Stimulated activated CD8-positive, alpha-beta memory T cell treated with anti-CD3 and anti-CD28 coated beads, Interleukin-15, amount 100 ng/mL, for 4 hours (primary cell): ENCODE measurements at regions not wholly inside any gene's neighbourhood (a gene's known extent, or its start where the extent isn't known, plus 50 kb on each side); places are given as distances from the start of the nearest gene placed in this dataset.
"Not testable (repeated sequence)": the region's sequence is repeated elsewhere in the genome, so short reads cannot be mapped to it uniquely, and the experiment has no call there.

Experiments
- DNase-seq, 2 donors: peaks; one replicate each; pipeline ENCODE4 v3.0.0-alpha.2; 2020; ENCODE audit warnings: low read depth in 2 of 2

DNA sequence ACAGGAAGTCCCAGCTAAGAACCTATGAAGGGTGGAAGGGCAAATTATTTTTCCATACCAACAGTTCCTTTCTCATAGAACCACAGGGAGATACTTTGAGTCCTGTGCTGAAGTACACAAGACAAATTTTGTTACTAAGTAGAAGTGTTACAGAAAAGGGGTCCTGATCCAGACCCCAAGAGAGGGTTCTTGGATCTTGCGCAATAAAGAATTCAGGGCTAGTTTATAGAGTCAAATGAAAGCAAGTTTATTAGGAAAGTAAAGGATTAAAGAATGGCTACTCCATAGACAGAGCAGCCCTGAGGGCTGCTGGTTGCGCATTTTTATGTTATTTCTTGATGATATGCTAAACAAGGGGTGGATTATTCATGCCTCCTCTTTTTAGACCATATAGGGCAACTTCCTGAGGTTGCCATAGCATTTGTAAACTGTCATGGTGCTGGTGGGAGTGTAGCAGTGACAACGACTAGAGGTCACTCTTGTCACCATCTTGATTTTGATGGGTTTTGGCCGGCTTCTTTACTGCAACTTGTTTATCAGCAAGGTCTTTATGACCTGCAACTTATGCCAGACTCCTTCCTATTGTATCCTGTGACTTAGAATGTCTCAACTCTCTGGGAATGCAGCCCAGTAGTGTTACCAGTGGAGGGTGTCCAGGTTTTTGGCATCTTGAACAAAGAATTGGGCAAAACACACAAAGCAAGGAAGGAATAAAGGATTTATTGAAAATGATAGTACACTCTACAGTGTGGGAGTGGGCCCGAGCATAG, 409.4 kb downstream of the SH2D4B start:
- no peak for DNase-seq

- DNase-seq = no peak
Measured at GRCh38 chr10:80949785-80950184, 412.1 kb downstream of the SH2D4B start.

GRCh38 chr10:80952436-80952835, 414.7 kb downstream of the SH2D4B start:
- no peak for DNase-seq

GRCh38 chr10:80957161-80957560, 419.5 kb downstream of the SH2D4B start:
- DNase-seq = no peak

DNA sequence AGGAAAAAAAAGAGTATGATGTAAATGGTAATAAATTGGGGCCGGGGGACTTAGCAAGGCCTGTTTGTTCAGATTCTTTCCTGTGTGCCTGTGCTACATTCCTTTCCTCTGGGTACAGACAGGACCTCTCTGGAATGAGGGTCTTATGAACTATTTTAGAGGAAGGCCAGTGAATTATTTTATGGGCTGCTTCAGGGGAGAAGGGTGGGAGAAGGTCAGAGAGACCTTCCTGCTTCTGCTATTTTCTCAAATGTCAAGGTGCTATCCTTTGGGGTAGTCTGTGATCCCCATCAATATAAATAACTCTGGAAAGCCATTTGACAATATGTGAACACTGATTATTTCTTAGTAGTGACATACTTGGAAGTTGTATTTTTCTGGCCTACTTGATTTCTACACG, 426.5 kb downstream of the SH2D4B start:
- no peak for DNase-seq

- no peak for DNase-seq
Measured at GRCh38 chr10:80964955-80965614, 427.4 kb downstream of the SH2D4B start.

GRCh38 chr10:80966326-80966986, 428.8 kb downstream of the SH2D4B start:
- no peak for DNase-seq

DNA sequence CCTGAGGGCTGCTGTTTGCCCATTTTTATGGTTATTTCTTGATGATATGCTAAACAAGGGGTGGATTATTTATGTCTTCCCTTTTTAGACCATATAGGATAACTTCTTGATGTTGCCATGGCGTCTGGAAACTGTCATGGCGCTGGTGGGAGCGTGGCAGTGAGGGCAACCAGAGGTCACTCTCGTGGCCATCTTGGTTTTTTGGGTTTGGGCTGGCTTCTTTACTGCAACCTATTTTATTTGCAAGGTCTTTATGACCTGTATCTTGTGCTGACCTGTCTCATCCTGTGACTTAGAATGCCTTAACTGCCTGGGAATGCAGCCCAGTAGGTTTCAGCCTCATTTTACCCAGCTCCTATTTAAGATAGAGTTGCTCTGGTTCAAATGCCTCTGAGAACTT, 429.7 kb downstream of the SH2D4B start:
- not testable (repeated sequence) for DNase-seq

DNA sequence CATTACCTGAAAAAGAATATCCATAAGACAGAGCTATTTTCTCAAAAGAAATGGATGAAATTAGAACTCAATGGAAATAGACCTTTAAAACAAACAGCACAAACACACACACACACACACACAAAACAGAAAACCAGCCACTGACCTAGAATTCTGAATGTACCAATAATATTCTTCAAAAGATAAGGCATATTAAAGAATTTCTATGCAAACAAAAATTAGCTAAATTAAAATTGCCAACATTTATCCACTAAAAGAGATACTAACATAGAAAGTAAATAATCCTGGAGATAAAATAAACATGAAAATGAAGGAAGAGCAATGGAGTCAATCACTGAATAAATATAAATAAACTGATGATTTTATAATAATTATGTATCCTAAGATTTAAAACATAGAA, 431.2 kb downstream of the SH2D4B start:
- DNase-seq = no peak

DNA sequence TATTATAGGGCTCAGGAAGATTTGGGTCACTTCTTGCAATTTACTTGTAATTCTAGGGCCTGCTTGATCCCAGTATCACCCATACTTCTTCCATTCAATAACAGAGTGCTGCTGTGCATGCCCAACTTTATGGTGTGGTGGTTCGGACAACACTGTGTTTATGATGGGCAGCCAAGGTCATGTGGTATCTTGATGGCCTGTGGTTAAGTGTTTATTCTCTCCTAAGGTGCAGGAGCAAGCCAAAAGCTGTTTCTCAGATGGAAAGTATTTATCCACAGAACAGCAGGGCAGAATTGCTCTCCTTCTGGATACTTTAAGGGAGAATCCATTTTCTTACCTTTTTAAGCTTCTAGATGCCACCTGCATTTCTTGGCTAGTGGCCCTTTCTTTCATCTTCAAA, 433.8 kb downstream of the SH2D4B start:
- DNase-seq = no peak

DNA sequence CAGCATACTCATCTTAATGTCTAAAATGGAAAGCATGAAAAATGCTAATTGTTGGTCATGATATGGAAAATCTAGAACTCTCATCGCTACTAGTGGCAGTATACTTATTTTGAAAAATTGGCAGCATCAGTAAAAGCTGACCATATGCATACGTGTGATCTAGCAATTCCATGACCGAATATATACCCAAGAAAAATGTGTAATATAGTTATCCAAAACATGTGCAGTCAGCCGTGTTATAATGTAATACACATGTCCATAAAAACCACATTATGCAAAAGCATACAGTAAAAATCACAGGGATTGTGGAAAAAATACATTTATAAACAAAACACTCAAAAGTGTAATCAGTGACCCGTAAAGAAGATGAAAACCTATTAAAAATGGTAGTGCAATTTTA, 439.0 kb downstream of the SH2D4B start:
- no peak for DNase-seq

- DNase-seq = no peak
Measured at GRCh38 chr10:80985102-80985501, 447.4 kb downstream of the SH2D4B start.

- DNase-seq = no peak
Measured at GRCh38 chr10:80986596-80986995, 448.9 kb downstream of the SH2D4B start.

GRCh38 chr10:80988755-80989154, 451.1 kb downstream of the SH2D4B start:
- no peak for DNase-seq

DNA sequence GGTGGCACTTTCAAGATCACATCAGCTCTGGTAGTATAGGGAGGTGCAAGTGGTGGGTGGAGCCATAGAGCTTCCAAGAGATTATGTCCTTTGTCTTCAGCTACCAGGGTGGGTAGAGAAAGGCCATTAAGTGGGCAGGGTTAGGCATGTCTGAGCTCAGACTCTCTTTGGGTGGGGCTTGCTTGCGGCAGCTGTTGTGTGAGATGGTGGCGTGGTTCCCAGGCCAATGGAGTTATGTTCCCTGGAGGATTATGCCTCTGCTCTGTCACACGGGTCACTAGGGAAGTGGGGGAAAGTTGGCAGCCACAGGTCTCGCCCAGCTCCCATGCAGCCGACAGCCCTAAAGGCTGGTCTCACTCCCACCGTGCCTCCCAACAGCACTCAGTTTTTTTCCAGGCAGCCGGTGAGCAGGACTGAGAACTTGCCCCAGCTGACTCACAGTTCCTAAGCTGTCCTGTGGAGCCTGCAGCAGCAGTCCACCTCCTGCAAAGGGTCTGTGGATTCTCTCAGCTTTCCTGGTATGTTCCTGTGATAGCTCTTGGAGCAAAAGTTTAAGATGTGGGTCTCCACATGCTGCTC, 459.0 kb downstream of the SH2D4B start:
- no peak for DNase-seq

DNA sequence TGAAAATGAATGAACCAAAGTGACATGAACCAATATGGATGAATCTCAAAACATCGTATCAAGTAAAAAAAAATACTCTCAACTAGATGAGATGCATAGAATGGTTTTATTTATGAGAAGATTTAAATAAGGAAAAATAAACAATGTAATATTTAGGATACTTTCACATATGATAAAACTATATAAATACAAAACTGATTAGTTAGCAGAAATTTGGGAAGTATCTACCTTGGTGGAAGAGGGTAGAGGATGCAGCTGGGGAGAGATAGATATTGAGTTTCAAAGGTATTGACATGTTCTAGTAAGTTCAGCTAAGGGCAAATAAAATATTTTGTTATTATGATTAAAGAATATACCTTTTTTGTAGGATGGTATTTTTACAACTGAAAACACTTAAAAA, 463.1 kb downstream of the SH2D4B start:
- no peak for DNase-seq

DNA sequence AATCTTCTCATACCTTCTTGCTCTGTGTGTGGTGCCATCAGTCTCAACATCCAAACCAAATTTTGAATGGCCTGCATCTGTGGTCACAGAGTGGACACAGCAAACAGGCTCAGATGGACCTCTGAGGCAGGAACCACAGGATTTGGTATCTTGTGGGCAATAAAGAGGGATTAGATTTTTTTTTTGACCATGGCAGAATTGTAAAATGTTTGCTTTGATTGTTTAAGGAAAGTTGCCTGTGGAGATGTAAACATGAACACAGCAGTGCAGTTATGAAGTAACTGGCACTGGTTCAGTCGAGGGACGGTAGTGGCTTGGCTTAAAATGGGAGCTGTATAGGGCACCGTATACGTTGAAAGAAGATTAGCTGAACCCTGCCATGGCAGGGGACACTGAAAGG, 464.7 kb downstream of the SH2D4B start:
- DNase-seq = no peak

DNA sequence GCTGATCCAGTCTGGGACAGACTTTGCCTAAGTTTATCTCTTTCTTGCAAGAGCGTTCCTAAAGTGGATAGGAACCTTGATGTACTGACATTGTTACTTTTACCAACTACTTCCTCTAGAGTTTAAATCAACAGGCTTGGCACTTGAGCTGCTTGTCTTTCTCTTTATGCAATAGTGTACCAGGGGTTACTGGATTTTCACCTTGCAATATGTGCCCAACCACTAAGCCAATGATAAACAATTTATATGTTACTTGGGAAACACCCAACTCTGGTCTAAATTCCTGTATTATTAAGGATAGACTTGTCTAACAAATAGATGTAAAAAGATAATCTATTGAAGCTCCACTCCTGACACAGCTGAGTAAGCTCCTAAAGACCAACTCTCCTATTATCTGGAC, 470.2 kb downstream of the SH2D4B start:
- DNase-seq = no peak

DNA sequence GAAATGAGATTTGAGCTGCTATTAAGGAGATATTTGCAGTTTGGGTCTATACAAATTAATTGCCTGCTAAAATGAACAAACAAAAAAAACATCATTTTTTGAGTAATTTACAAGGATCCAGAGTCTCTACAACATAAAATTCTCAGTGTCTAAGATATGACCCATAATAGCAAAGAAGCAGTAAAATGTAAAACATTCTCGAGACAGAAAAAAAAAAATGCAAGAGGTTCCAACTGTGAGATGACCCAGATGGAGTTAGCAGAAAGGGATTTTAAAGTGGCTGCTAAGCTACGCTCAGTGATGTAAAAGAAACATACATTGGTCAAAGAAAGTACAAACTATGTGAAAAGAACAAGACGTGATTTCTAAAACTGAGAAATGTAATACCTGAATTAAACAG, 471.0 kb downstream of the SH2D4B start:
- no peak for DNase-seq

DNA sequence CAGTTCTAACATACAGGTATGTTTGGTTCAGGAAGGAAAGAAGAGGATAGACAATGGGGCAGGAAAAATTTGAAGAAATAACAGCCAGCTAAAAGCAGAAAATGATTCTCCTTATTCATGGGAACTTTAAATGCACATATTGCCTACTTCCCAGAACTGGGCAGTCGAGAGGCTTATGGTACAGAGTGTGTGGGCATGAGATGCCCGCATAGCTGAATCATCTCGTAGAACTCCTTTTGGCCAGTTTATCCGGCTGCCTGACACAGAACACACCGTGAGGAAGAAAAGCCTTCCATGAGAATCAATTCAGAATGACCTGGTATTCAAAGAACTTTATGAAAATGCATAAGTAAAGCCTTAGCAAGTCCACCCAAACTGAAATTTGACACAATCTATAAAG, 471.6 kb downstream of the SH2D4B start:
- DNase-seq = no peak

DNA sequence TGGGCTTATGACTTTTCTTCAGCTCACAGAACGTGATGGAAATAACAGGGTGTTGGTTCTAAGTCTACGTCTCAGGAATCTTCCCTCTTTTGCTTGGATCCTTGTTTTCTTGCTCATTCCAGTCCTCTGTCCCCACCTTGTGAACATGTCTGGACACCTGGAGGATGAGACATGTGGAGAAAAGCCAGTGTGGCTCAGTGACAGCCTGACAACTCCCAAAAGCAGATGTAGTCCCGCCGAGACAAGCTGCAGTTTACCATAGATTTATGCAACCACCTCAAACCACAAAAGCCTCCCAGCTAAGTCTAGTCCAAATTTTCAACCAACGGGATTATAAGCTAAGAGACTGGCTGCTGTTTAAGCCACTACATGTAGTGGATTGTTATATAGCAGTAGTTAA, 476.1 kb downstream of the SH2D4B start:
- no peak for DNase-seq

DNA sequence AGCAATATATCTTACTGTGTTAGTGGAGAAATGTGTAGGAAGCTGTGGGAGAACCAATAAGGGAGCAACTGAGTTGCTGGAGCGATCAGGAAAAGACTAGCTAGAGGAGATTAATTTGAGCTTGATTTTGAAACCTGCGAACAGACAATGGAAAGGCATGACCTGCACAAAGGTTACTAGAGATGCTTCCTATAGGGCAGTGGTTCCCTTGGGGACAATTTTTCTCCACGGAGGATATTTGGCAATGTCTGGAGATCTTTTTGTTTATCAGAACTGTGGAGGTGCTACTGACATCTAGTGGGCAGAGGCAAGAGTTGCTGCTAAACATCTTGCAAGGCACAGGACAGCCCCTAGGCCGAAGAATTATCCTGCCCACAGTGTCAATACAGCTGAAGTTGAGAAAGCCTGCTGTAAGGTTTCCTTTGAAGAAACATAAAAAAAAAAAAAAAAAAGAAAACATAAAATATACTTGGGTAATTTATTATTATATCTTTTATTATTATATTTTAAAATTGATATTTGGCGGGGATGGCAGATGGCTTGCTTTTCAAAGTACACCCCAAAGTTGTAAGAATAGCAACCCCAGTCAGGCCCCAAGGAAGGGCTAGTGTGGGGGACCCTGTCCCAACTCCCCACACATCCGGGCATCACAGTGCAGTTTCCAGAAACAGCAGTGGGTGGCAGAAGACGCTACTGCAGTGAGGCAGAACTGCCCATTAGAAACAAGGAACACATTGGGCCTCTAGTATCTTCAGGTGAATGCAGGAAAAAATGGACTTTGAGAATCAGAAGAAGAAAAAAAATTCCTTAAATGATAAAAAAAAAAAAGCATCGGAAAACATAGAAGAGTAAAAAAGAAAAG, 481.6 kb downstream of the SH2D4B start:
- no peak for DNase-seq
